Astrocyte (in vitro differentiated cells and primary cell): ENCODE measurements at regions not wholly inside any gene's neighbourhood (a gene's known extent, or its start where the extent isn't known, plus 50 kb on each side); places are given as distances from the start of the nearest gene placed in this dataset.
A peak's percentile ranks its signal among the peaks of the same experiment; 100 is the strongest.

Source experiments
- DNase-seq: peaks from one replicate; pipeline ENCODE4 v3.0.0-alpha.2; 2010; ENCODE audit warnings: low read depth
- FAIRE-seq: peaks from 2 replicates; lab custom pipeline; 2011; peaks lifted over from hg19 to GRCh38; lab: Jason Lieb, UNC
- H2AFZ ChIP-seq: 2 replicates; pipeline ENCODE4 v1.6.0; 2012; ENCODE audit warnings: low read depth, low read length, inconsistent platforms
- H3K27ac ChIP-seq: 2 replicates; pipeline ENCODE4 v1.5.1; 2011; ENCODE audit warnings: low read depth, low read length, inconsistent platforms
- H3K27me3 ChIP-seq: 2 replicates; pipeline ENCODE4 v1.6.0; 2011; ENCODE audit warnings: low read length, inconsistent platforms; ENCODE audit not compliant: insufficient read depth
- H3K36me3 ChIP-seq: 2 replicates; pipeline ENCODE4 v1.5.1; 2011; ENCODE audit warnings: low read length, inconsistent platforms; ENCODE audit not compliant: insufficient read depth
- H3K4me1 ChIP-seq: 2 replicates; pipeline ENCODE4 v1.5.1; 2011; ENCODE audit warnings: low read length, inconsistent platforms; ENCODE audit not compliant: insufficient read depth
- H3K4me2 ChIP-seq: 2 replicates; pipeline ENCODE4 v1.6.0; 2012; ENCODE audit warnings: low read length, inconsistent platforms
- H3K4me3 ChIP-seq: 2 replicates; pipeline ENCODE4 v1.5.1; 2011; ENCODE audit warnings: low read depth, mild to moderate bottlenecking, low read length, inconsistent platforms; ENCODE audit not compliant: insufficient read depth
- H3K79me2 ChIP-seq: 2 replicates; pipeline ENCODE4 v1.6.0; 2012; ENCODE audit warnings: mild to moderate bottlenecking, low read length, inconsistent platforms; ENCODE audit not compliant: insufficient read depth
- H3K9ac ChIP-seq: 2 replicates; pipeline ENCODE4 v1.6.0; 2012; ENCODE audit warnings: mild to moderate bottlenecking, low read length, inconsistent platforms
- H3K9me3 ChIP-seq: 2 replicates; pipeline ENCODE4 v1.5.1; 2012; ENCODE audit warnings: low read depth, mild to moderate bottlenecking, low read length, inconsistent platforms; ENCODE audit not compliant: insufficient read depth
- H4K20me1 ChIP-seq: 2 replicates; pipeline ENCODE4 v1.6.0; 2012; ENCODE audit warnings: low read length, inconsistent platforms; ENCODE audit not compliant: insufficient read depth
- H3K27ac Mint-ChIP-seq: one replicate; pipeline ENCODE4 v1.8.0; 2021; ENCODE audit warnings: mild to moderate bottlenecking, mixed read lengths; ENCODE audit not compliant: unreplicated experiment
- H3K27me3 Mint-ChIP-seq: one replicate; pipeline ENCODE4 v1.8.0; 2021; ENCODE audit warnings: low read depth, mixed read lengths; ENCODE audit not compliant: unreplicated experiment
- H3K36me3 Mint-ChIP-seq: one replicate; pipeline ENCODE4 v1.8.0; 2021; ENCODE audit warnings: low read depth, mixed read lengths; ENCODE audit not compliant: unreplicated experiment
- H3K4me1 Mint-ChIP-seq: one replicate; pipeline ENCODE4 v1.8.0; 2021; ENCODE audit warnings: low read depth, mixed read lengths; ENCODE audit not compliant: unreplicated experiment
- H3K4me3 Mint-ChIP-seq: one replicate; pipeline ENCODE4 v1.8.0; 2021; ENCODE audit warnings: mild to moderate bottlenecking, moderate library complexity, mixed read lengths; ENCODE audit not compliant: unreplicated experiment
- H3K9me3 Mint-ChIP-seq: one replicate; pipeline ENCODE4 v1.8.0; 2021; ENCODE audit warnings: mild to moderate bottlenecking, mixed read lengths; ENCODE audit not compliant: unreplicated experiment
- CTCF ChIP-seq: IDR thresholded peaks from 2 replicates; pipeline ENCODE4 v1.5.1; 2011; ENCODE audit warnings: low read depth, mild to moderate bottlenecking, inconsistent platforms, low read length, moderate library complexity; ENCODE audit not compliant: insufficient read depth
- EZH2 ChIP-seq: IDR thresholded peaks from 2 replicates; pipeline ENCODE4 v1.6.1; 2012; ENCODE audit warnings: mild to moderate bottlenecking, low read length, inconsistent platforms; ENCODE audit not compliant: insufficient read depth

DNA sequence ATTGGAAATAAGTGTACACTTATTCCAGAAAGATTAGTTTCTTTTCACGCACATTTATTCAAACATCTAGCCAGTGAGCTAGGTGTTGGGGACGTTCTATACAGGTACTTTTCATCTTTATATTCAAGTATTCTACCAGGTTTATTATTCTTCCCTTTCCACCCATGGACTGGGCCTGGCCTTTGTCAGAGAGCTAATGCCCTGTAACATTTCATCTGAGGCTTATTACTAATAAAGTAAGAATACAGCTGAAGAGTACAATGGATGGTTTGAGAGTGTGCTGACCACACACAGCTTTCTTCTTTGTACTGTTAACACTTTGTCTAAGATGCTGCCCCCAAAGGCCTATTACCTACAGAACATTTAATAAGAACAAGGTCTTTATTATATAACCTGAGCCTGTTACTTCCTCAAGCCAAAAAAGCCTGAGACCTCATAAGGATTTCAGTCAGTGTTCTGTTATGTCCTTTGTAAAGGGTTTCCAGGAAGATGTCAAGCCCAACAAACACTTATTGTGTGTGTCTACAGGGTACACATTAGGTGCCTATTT, 93.5 kb downstream of the ZNF608 start:
- FAIRE-seq (no peak), DNase-seq (no peak)
- H4K20me1 ChIP-seq = no peaks in the 10 kb centered on the region
- H3K4me3 ChIP-seq = no peak overlapping the region
- Mint-ChIP-seq H3K36me3 (peaks cover 2% of the 10 kb centered on the region), H3K4me3 (no peak overlapping the region), H3K9me3 (no peaks in the 10 kb centered on the region), H3K4me1 (peaks cover 39% of the 10 kb centered on the region), H3K27ac (no peak overlapping the region), H3K27me3 (no peaks in the 10 kb centered on the region)
- no peak overlapping the region for H3K27ac ChIP-seq
- H3K4me2 ChIP-seq = no peak overlapping the region
- peaks cover 18% of the 10 kb centered on the region for H3K79me2 ChIP-seq
- TF ChIP-seq CTCF (no peak), EZH2 (no peak)
- no peaks in the 10 kb centered on the region for H3K36me3 ChIP-seq
- H3K27me3 ChIP-seq = no peaks in the 10 kb centered on the region
- H3K9ac ChIP-seq = no peak overlapping the region
- no peaks in the 10 kb centered on the region for H3K9me3 ChIP-seq
- H2AFZ ChIP-seq = no peak overlapping the region
- H3K4me1 ChIP-seq = peaks cover 58% of the 10 kb centered on the region

DNA sequence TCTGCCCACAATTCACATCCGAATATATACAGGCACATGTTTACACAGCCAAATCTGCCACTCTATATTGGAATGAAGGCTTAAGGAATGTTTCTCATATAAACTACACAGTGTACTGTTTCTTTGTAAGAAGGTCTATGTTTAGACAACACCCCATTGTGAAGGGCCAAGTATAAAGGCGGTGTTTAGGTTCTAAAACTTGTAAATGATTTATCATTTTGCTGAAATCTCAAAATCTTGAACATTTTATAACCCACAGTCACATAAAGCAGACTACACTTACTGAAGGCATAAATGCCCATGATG, 94.0 kb downstream of the ZNF608 start:
- DNase-seq (no peak), FAIRE-seq (no peak)
- Histone ChIP-seq H3K27me3 (no peaks in the 10 kb centered on the region), H4K20me1 (no peaks in the 10 kb centered on the region), H3K36me3 (no peaks in the 10 kb centered on the region), H2AFZ (no peak overlapping the region), H3K27ac (no peak overlapping the region), H3K9me3 (no peaks in the 10 kb centered on the region), H3K4me2 (peak overlapping the region; percentile 91), H3K4me1 (peaks cover 58% of the 10 kb centered on the region), H3K79me2 (peaks cover 18% of the 10 kb centered on the region), H3K4me3 (peak overlapping the region; percentile 66), H3K9ac (peak overlapping the region; percentile 78)
- Mint-ChIP-seq H3K27me3 (no peaks in the 10 kb centered on the region), H3K27ac (no peak overlapping the region), H3K9me3 (no peaks in the 10 kb centered on the region), H3K36me3 (peaks cover 7% of the 10 kb centered on the region), H3K4me1 (peaks cover 37% of the 10 kb centered on the region), H3K4me3 (no peak overlapping the region)
- no peak for TF ChIP-seq CTCF
- TF ChIP-seq EZH2 = no peak

- no peaks in the 10 kb centered on the region for H4K20me1 ChIP-seq
- Mint-ChIP-seq H3K36me3 (peaks cover 13% of the 10 kb centered on the region), H3K27ac (peak overlapping the region; percentile 67), H3K4me1 (peaks cover 42% of the 10 kb centered on the region), H3K9me3 (no peaks in the 10 kb centered on the region), H3K4me3 (peak overlapping the region; percentile 70), H3K27me3 (no peaks in the 10 kb centered on the region)
- peak overlapping the region; percentile 91 for H3K4me2 ChIP-seq
- H2AFZ ChIP-seq = peak overlapping the region; percentile 72
- H3K27me3 ChIP-seq = no peaks in the 10 kb centered on the region
- H3K79me2 ChIP-seq = peaks cover 15% of the 10 kb centered on the region
- peak overlapping the region; percentile 78 for H3K9ac ChIP-seq
- H3K36me3 ChIP-seq = no peaks in the 10 kb centered on the region
- H3K27ac ChIP-seq = peak overlapping the region; percentile 54
- TF ChIP-seq CTCF (no peak), EZH2 (no peak)
- H3K4me1 ChIP-seq = peaks cover 58% of the 10 kb centered on the region
- peak; percentile 69 for DNase-seq
- no peak for FAIRE-seq
- no peaks in the 10 kb centered on the region for H3K9me3 ChIP-seq
- H3K4me3 ChIP-seq = peak overlapping the region; percentile 66
Measured at GRCh38 chr5:124651663-124652513, 94.6 kb downstream of the ZNF608 start.
